HUES64 (cell line): ENCODE measurements at regions not wholly inside any gene's neighbourhood (a gene's known extent, or its start where the extent isn't known, plus 50 kb on each side); places are given as distances from the start of the nearest gene placed in this dataset.
"Not testable (repeated sequence)": the region's sequence is repeated elsewhere in the genome, so short reads cannot be mapped to it uniquely, and the experiment has no call there.

ENCODE experiments used
- H3K27ac ChIP-seq: 2 replicates; pipeline ENCODE4 v1.7.0; 2013; ENCODE audit warnings: low read depth, low read length, inconsistent platforms
- H3K27me3 ChIP-seq: 2 replicates; pipeline ENCODE4 v1.6.1; 2013; ENCODE audit warnings: mild to moderate bottlenecking, low read length; ENCODE audit not compliant: insufficient read depth
- H3K36me3 ChIP-seq: 2 replicates; pipeline ENCODE4 v1.6.1; 2013; ENCODE audit warnings: mild to moderate bottlenecking, low read length; ENCODE audit not compliant: insufficient read depth
- H3K4me1 ChIP-seq: 2 replicates; pipeline ENCODE4 v1.6.1; 2013; ENCODE audit warnings: mild to moderate bottlenecking, low read length, moderate library complexity; ENCODE audit not compliant: insufficient read depth
- H3K4me3 ChIP-seq: 2 replicates; pipeline ENCODE4 v1.5.1; 2013; ENCODE audit warnings: mild to moderate bottlenecking, low read length, moderate library complexity
- H3K9ac ChIP-seq: 2 replicates; pipeline ENCODE4 v1.6.1; 2013; ENCODE audit warnings: mild to moderate bottlenecking, low read depth, low read length
- H3K9me3 ChIP-seq: 2 replicates; pipeline ENCODE4 v1.6.1; 2013; ENCODE audit warnings: low read depth, low read length; ENCODE audit not compliant: insufficient read depth
- WGBS: fragments of 150-250, 120-280 bp; methylation state at CpG from one replicate; pipeline ENCODE4 v1.1.7; 2013; ENCODE audit warnings: missing lambda C conversion rate; 5-methylcytosine and 5-hydroxymethylcytosine counted together

GRCh38 chr15:75792236-75792635, 51.0 kb upstream of the UBE2Q2 start:
- H3K36me3 ChIP-seq, H3K9me3 ChIP-seq, H3K9ac ChIP-seq, H3K4me1 ChIP-seq, H3K4me3 ChIP-seq, H3K27ac ChIP-seq, H3K27me3 ChIP-seq: not testable (repeated sequence)
- 90% methylated on average over 6 of the region's 6 CpGs for WGBS

GRCh38 chr15:75791337-75791713, 51.9 kb upstream of the UBE2Q2 start:
- peaks cover 5% of the 10 kb centered on the region; the same call in 1 of the 2 replicates for H3K27me3 ChIP-seq
- WGBS = 95% methylated on average over 14 of the region's 14 CpGs
- no peaks in the 10 kb centered on the region for H3K9me3 ChIP-seq
- no peaks in the 10 kb centered on the region for H3K4me1 ChIP-seq
- no peak overlapping the region for H3K27ac ChIP-seq
- no peak overlapping the region for H3K4me3 ChIP-seq
- H3K36me3 ChIP-seq = no peaks in the 10 kb centered on the region
- H3K9ac ChIP-seq = no peak overlapping the region

GRCh38 chr15:75790631-75791336, 52.5 kb upstream of the UBE2Q2 start:
- Histone ChIP-seq H3K36me3 (no peaks in the 10 kb centered on the region), H3K9ac (no peak overlapping the region), H3K4me3 (no peak overlapping the region), H3K9me3 (no peaks in the 10 kb centered on the region), H3K4me1 (no peaks in the 10 kb centered on the region), H3K27ac (no peak overlapping the region), H3K27me3 (peaks cover 5% of the 10 kb centered on the region; the same call in 1 of the 2 replicates)
- WGBS = 82% methylated on average over 11 of the region's 11 CpGs

GRCh38 chr15:75786575-75786947, 56.7 kb upstream of the UBE2Q2 start:
- Histone ChIP-seq H3K27me3 (peaks cover 5% of the 10 kb centered on the region; the same call in 1 of the 2 replicates), H3K4me1 (no peaks in the 10 kb centered on the region), H3K9me3 (no peaks in the 10 kb centered on the region), H3K27ac (no peak overlapping the region), H3K9ac (no peak overlapping the region), H3K36me3 (no peaks in the 10 kb centered on the region), H3K4me3 (peak overlapping the region; percentile 42)
- 71% methylated on average over 15 of the region's 15 CpGs for WGBS

GRCh38 chr15:75785771-75786574, 57.3 kb upstream of the UBE2Q2 start:
- peak overlapping the region; percentile 42 for H3K4me3 ChIP-seq
- no peak overlapping the region for H3K27ac ChIP-seq
- 46% methylated on average over 20 of the region's 20 CpGs for WGBS
- H3K4me1 ChIP-seq = no peaks in the 10 kb centered on the region
- no peaks in the 10 kb centered on the region for H3K36me3 ChIP-seq
- no peaks in the 10 kb centered on the region for H3K9me3 ChIP-seq
- no peak overlapping the region for H3K9ac ChIP-seq
- H3K27me3 ChIP-seq = peaks cover 5% of the 10 kb centered on the region; the same call in 1 of the 2 replicates

GRCh38 chr15:75784511-75785480, 58.5 kb upstream of the UBE2Q2 start:
- H3K36me3 ChIP-seq, H3K9me3 ChIP-seq, H3K27ac ChIP-seq, H3K4me3 ChIP-seq, H3K27me3 ChIP-seq, H3K9ac ChIP-seq, H3K4me1 ChIP-seq: not testable (repeated sequence)
- WGBS = 88% methylated on average over 9 of the region's 10 CpGs

- not testable (repeated sequence) for H3K9ac ChIP-seq, H3K36me3 ChIP-seq, H3K4me3 ChIP-seq, H3K27ac ChIP-seq, H3K4me1 ChIP-seq, H3K27me3 ChIP-seq, H3K9me3 ChIP-seq
- WGBS = 89% methylated on average over 3 of the region's 3 CpGs
Observed at GRCh38 chr15:75783566-75783965, 59.7 kb upstream of the UBE2Q2 start.

GRCh38 chr15:75782926-75783325, 60.3 kb upstream of the UBE2Q2 start:
- Histone ChIP-seq H3K9ac (no peak overlapping the region), H3K4me3 (no peak overlapping the region), H3K4me1 (no peaks in the 10 kb centered on the region), H3K27ac (no peak overlapping the region), H3K36me3 (no peaks in the 10 kb centered on the region), H3K27me3 (no peaks in the 10 kb centered on the region; the same call in 1 of the 2 replicates), H3K9me3 (no peaks in the 10 kb centered on the region)
- WGBS = 84% methylated on average over 11 of the region's 11 CpGs

GRCh38 chr15:75780995-75781394, 62.3 kb upstream of the UBE2Q2 start:
- not testable (repeated sequence) for H3K27ac ChIP-seq, H3K4me3 ChIP-seq, H3K9ac ChIP-seq, H3K36me3 ChIP-seq, H3K4me1 ChIP-seq, H3K9me3 ChIP-seq, H3K27me3 ChIP-seq
- WGBS = 99% methylated on average over 4 of the region's 4 CpGs

GRCh38 chr15:75779504-75779903, 63.7 kb upstream of the UBE2Q2 start:
- WGBS = 90% methylated on average over 5 of the region's 5 CpGs
- Histone ChIP-seq H3K4me1 (peaks cover 15% of the 10 kb centered on the region), H3K27me3 (no peaks in the 10 kb centered on the region; the same call in 1 of the 2 replicates), H3K27ac (no peak overlapping the region), H3K9me3 (no peaks in the 10 kb centered on the region), H3K9ac (no peak overlapping the region), H3K4me3 (no peak overlapping the region), H3K36me3 (no peaks in the 10 kb centered on the region)
